H9 (cell line): ENCODE measurements at regions not wholly inside any gene's neighbourhood (a gene's known extent, or its start where the extent isn't known, plus 50 kb on each side); places are given as distances from the start of the nearest gene placed in this dataset.

Source experiments
- DNase-seq: peaks from one replicate; pipeline ENCODE4 v3.0.0-alpha.2; 2017
- H2AFZ ChIP-seq: one replicate; pipeline ENCODE4 v1.6.1; 2013; ENCODE audit warnings: mild to moderate bottlenecking, low read length, control low read depth, moderate library complexity
- H2AK5ac ChIP-seq: 2 replicates; pipeline ENCODE4 v1.6.1; 2013; ENCODE audit warnings: low read length, control low read depth, mixed read lengths; ENCODE audit not compliant: insufficient read length
- H2BK120ac ChIP-seq: one replicate; pipeline ENCODE4 v1.6.1; 2013; ENCODE audit warnings: low read depth, mild to moderate bottlenecking, low read length, control low read depth, inconsistent platforms; ENCODE audit not compliant: poor library complexity, severe bottlenecking
- H2BK12ac ChIP-seq: 2 replicates; pipeline ENCODE4 v1.6.1; 2013; ENCODE audit warnings: low read length, control low read depth, mixed read lengths, low read depth; ENCODE audit not compliant: insufficient read length
- H2BK15ac ChIP-seq: 2 replicates; pipeline ENCODE4 v1.6.1; 2013; ENCODE audit warnings: low read depth, low read length, control low read depth
- H2BK20ac ChIP-seq: one replicate; pipeline ENCODE4 v1.6.1; 2013; ENCODE audit warnings: low read depth, mild to moderate bottlenecking, low read length, control low read depth, inconsistent platforms; ENCODE audit not compliant: poor library complexity, severe bottlenecking
- H2BK5ac ChIP-seq: 2 replicates; pipeline ENCODE4 v1.6.1; 2013; ENCODE audit warnings: low read length, control low read depth, mixed read lengths; ENCODE audit not compliant: insufficient read length
- H3K14ac ChIP-seq: 2 replicates; pipeline ENCODE4 v1.6.1; 2013; ENCODE audit warnings: low read length, control low read depth; ENCODE audit not compliant: insufficient read depth
- H3K18ac ChIP-seq: 2 replicates; pipeline ENCODE4 v1.6.1; 2013; ENCODE audit warnings: low read depth, mild to moderate bottlenecking, mixed read lengths, low read length, control low read depth; ENCODE audit not compliant: insufficient read length
- H3K23ac ChIP-seq: 2 replicates; pipeline ENCODE4 v1.6.1; 2013; ENCODE audit warnings: low read length, control low read depth, mixed read lengths, low read depth; ENCODE audit not compliant: insufficient read length
- H3K23me2 ChIP-seq: 2 replicates; pipeline ENCODE4 v1.6.1; 2013; ENCODE audit warnings: low read depth, mild to moderate bottlenecking, mixed read lengths, low read length, control low read depth; ENCODE audit not compliant: insufficient read length, poor library complexity, severe bottlenecking
- H3K27ac ChIP-seq: 2 replicates; pipeline ENCODE4 v1.5.1; 2013; ENCODE audit warnings: low read length, control low read depth, mixed read lengths, low read depth; ENCODE audit not compliant: insufficient read length
- H3K27me3 ChIP-seq: 2 replicates; pipeline ENCODE4 v1.6.1; 2013; ENCODE audit warnings: low read length, control low read depth, inconsistent platforms; ENCODE audit not compliant: insufficient read depth
- H3K4ac ChIP-seq: 2 replicates; pipeline ENCODE4 v1.6.1; 2013; ENCODE audit warnings: low read depth, mild to moderate bottlenecking, control low read depth, inconsistent platforms, low read length, moderate library complexity
- H3K4me1 ChIP-seq: 2 replicates; pipeline ENCODE4 v1.6.1; 2013; ENCODE audit warnings: low read length, control low read depth, inconsistent platforms; ENCODE audit not compliant: insufficient read depth
- H3K4me2 ChIP-seq: 2 replicates; pipeline ENCODE4 v1.6.1; 2013; ENCODE audit warnings: low read length, control low read depth, mixed read lengths; ENCODE audit not compliant: insufficient read length, insufficient read depth
- H3K56ac ChIP-seq: 2 replicates; pipeline ENCODE4 v1.6.1; 2013; ENCODE audit warnings: low read depth, mild to moderate bottlenecking, mixed read lengths, low read length, control low read depth; ENCODE audit not compliant: insufficient read length
- H3K79me1 ChIP-seq: 2 replicates; pipeline ENCODE4 v1.6.1; 2013; ENCODE audit warnings: low read depth, mild to moderate bottlenecking, moderate library complexity, low read length, control low read depth, inconsistent platforms; ENCODE audit not compliant: insufficient read depth, poor library complexity, severe bottlenecking
- H3K79me2 ChIP-seq: 2 replicates; pipeline ENCODE4 v1.6.1; 2013; ENCODE audit warnings: low read length, control low read depth, inconsistent platforms; ENCODE audit not compliant: insufficient read depth
- H3K9ac ChIP-seq: 2 replicates; pipeline ENCODE4 v1.6.1; 2013; ENCODE audit warnings: low read length, control low read depth, mixed read lengths; ENCODE audit not compliant: insufficient read length; ENCODE audit errors: extremely low read depth
- H3K9me3 ChIP-seq: one replicate; pipeline ENCODE4 v1.6.1; 2013; ENCODE audit warnings: low read depth, low read length, inconsistent platforms; ENCODE audit not compliant: control insufficient read depth
- H3T11ph ChIP-seq: one replicate; pipeline ENCODE4 v1.6.1; 2013; ENCODE audit warnings: mild to moderate bottlenecking, low read length, control low read depth, inconsistent platforms
- H4K20me1 ChIP-seq: one replicate; pipeline ENCODE4 v1.6.1; 2013; ENCODE audit not compliant: control insufficient read depth, insufficient read length, insufficient read depth
- H4K5ac ChIP-seq: 2 replicates; pipeline ENCODE4 v1.6.1; 2013; ENCODE audit warnings: low read depth, mild to moderate bottlenecking, mixed read lengths, low read length, control low read depth; ENCODE audit not compliant: insufficient read length
- H4K8ac ChIP-seq: replicated peaks from 2 replicates; pipeline ENCODE4 v1.6.1; 2013; ENCODE audit warnings: low read length, control low read depth, mixed read lengths, low read depth; ENCODE audit not compliant: insufficient read length
- H4K91ac ChIP-seq: 2 replicates; pipeline ENCODE4 v1.6.1; 2013; ENCODE audit warnings: low read depth, mild to moderate bottlenecking, moderate library complexity, mixed read lengths, low read length, control low read depth; ENCODE audit not compliant: insufficient read length
- H3K27ac Mint-ChIP-seq, 3 experiments: 2 replicates in 2 of 3; 3 replicates in 1 of 3; pipeline ENCODE4 v1.8.0; 2020 to 2021; ENCODE audit warnings: mixed read lengths in 3 of 3, mild to moderate bottlenecking in 1 of 3, moderate library complexity in 1 of 3
- H3K27me3 Mint-ChIP-seq: 2 replicates; pipeline ENCODE4 v1.8.0; 2021; ENCODE audit warnings: low read depth, mild to moderate bottlenecking, moderate library complexity, mixed read lengths
- H3K36me3 Mint-ChIP-seq, 3 experiments: 2 replicates in 2 of 3; 3 replicates in 1 of 3; pipeline ENCODE4 v1.8.0; 2020 to 2021; ENCODE audit warnings: low read depth in 3 of 3, mixed read lengths in 3 of 3; ENCODE audit not compliant: insufficient read depth in 1 of 3
- H3K4me1 Mint-ChIP-seq, 2 experiments: 2 replicates each; pipeline ENCODE4 v1.8.0; 2020; ENCODE audit warnings: mixed read lengths in 2 of 2
- H3K4me3 Mint-ChIP-seq, 2 experiments: 2 replicates in 1 of 2; 3 replicates in 1 of 2; pipeline ENCODE4 v1.8.0; 2020 to 2021; ENCODE audit warnings: mild to moderate bottlenecking in 2 of 2, mixed read lengths in 2 of 2, moderate library complexity in 1 of 2
- H3K9me3 Mint-ChIP-seq, 2 experiments: 2 replicates in 1 of 2; 3 replicates in 1 of 2; pipeline ENCODE4 v1.8.0; 2020; ENCODE audit warnings: mild to moderate bottlenecking in 2 of 2, mixed read lengths in 2 of 2, moderate library complexity in 1 of 2
- WGBS: extraction: QIAGEN DNeasy Blood & Tissue Kit; methylation state at CpG from one replicate; pipeline ENCODE4 v1.1.7; 2013; ENCODE audit warnings: missing lambda C conversion rate, low lambda C conversion rate, mixed read lengths; ENCODE audit not compliant: insufficient read length; ENCODE audit errors: extremely low coverage; 5-methylcytosine and 5-hydroxymethylcytosine counted together
- TF ChIP-seq, protein P1 (sequence below): fragments of 200-600 bp; sonication (generic); conservative IDR thresholded peaks from 3 replicates; pipeline ENCODE4 v1.8.0; 2021; ENCODE audit warnings: antibody characterized with exemption, mild to moderate bottlenecking

DNA sequence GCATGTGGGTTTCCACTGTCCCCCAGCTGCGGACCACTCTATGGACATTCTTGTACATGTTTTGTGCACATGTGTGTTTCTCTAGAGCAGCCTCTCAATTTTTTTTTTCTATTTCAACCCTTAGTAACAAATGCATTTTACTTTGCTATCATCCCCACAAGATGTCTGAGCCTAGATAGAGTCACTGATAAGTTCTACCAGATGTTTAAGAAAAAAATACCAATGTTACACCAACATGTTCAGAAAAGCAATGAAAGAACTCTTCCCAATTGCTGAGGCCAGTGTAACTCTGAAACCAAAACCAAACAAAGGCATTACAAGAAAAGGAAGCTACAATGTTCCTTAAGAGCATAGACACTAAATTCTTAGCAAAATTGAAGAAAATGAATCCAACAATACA lies 218.5 kb downstream of the CXCL12 start:
- no peak overlapping the region for H3K27ac ChIP-seq
- H2AK5ac ChIP-seq = no peak overlapping the region
- no peak overlapping the region for H2BK5ac ChIP-seq
- peaks cover 3% of the 10 kb centered on the region; the same call in 1 of the 2 replicates for H3K27me3 Mint-ChIP-seq
- no peaks in the 10 kb centered on the region; the same call in 1 of the 2 replicates for H3K79me2 ChIP-seq
- H3T11ph ChIP-seq = no peak overlapping the region
- H3K79me1 ChIP-seq = no peaks in the 10 kb centered on the region
- H3K9me3 Mint-ChIP-seq = no peaks in the 10 kb centered on the region; a peak in 2 of 5 replicates
- H3K27ac Mint-ChIP-seq = no peak overlapping the region
- H4K8ac ChIP-seq = no peak overlapping the region
- no peaks in the 10 kb centered on the region for H3K27me3 ChIP-seq
- DNase-seq = no peak
- no peak overlapping the region for H2BK20ac ChIP-seq
- no peak overlapping the region for H2BK120ac ChIP-seq
- H4K5ac ChIP-seq = no peak overlapping the region
- H3K14ac ChIP-seq = no peak overlapping the region
- no peak overlapping the region for H3K56ac ChIP-seq
- H3K9ac ChIP-seq = no peak overlapping the region
- no CpG with 5 or more reads among the region's 1 CpG for WGBS
- H3K4me1 ChIP-seq = no peaks in the 10 kb centered on the region
- peaks cover 4 to 5% of the 10 kb centered on the region in 2 experiments for H3K4me1 Mint-ChIP-seq
- no peak overlapping the region for H2AFZ ChIP-seq
- H3K23ac ChIP-seq = no peak overlapping the region
- no peak overlapping the region for H3K4me2 ChIP-seq
- no peaks in the 10 kb centered on the region for H3K9me3 ChIP-seq
- H3K23me2 ChIP-seq = no peaks in the 10 kb centered on the region
- H4K20me1 ChIP-seq = no peaks in the 10 kb centered on the region
- no peak overlapping the region for H3K4ac ChIP-seq
- H3K18ac ChIP-seq = no peak overlapping the region
- H3K36me3 Mint-ChIP-seq = no peaks in the 10 kb centered on the region
- TF ChIP-seq, protein P1, sequence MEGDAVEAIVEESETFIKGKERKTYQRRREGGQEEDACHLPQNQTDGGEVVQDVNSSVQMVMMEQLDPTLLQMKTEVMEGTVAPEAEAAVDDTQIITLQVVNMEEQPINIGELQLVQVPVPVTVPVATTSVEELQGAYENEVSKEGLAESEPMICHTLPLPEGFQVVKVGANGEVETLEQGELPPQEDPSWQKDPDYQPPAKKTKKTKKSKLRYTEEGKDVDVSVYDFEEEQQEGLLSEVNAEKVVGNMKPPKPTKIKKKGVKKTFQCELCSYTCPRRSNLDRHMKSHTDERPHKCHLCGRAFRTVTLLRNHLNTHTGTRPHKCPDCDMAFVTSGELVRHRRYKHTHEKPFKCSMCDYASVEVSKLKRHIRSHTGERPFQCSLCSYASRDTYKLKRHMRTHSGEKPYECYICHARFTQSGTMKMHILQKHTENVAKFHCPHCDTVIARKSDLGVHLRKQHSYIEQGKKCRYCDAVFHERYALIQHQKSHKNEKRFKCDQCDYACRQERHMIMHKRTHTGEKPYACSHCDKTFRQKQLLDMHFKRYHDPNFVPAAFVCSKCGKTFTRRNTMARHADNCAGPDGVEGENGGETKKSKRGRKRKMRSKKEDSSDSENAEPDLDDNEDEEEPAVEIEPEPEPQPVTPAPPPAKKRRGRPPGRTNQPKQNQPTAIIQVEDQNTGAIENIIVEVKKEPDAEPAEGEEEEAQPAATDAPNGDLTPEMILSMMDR = no peak
- H4K91ac ChIP-seq = no peak overlapping the region
- H2BK15ac ChIP-seq = no peak overlapping the region
- no peak overlapping the region for H2BK12ac ChIP-seq
- H3K4me3 Mint-ChIP-seq = no peak overlapping the region
